ENCODE measurements at regions not wholly inside any gene's neighbourhood (a gene's known extent, or its start where the extent isn't known, plus 50 kb on each side); places are given as distances from the start of the nearest gene placed in this dataset.

DNA sequence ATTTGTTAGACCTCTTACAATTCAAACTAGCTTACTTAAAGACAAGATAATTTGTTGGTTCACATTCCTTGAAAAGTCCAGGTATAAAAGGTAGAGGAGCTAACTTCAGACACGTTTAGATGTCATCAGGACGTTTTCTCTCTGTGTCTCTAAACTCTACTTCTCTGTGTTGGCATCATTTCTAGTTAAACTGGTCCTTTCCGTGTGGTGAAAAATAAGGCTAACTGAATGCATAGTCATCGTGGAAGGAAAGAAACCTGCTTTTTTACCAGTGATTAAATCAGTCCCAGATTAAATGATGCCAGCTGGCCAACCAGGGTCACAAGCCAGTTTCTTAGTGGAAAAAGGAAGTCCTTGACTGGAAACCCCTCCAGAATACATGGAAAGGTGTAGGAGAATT, 168.4 kb upstream of the AHI1 start:
- Histone ChIP-seq H3K4me1 (ENCODE audit: insufficient read depth, low read length) (no peaks in the 10 kb centered on the region), H2AFZ (ENCODE audit: low read depth, low read length) (no peak overlapping the region), H3K36me3 (ENCODE audit: insufficient read depth, low read length) (no peaks in the 10 kb centered on the region), H3K9me3 (ENCODE audit: insufficient read depth, low read length, severe bottlenecking) (no peaks in the 10 kb centered on the region), H3K4me3 (ENCODE audit: low read depth in 1 of 2, low read length in 2 of 2) (no peak overlapping the region), H3K9ac (ENCODE audit: low read depth, low read length) (no peak overlapping the region), H3K27ac (ENCODE audit: low read length) (no peak overlapping the region), H3K4me2 (ENCODE audit: insufficient read depth, low read length) (no peak overlapping the region), H4K20me1 (ENCODE audit: insufficient read depth, low read length) (no peaks in the 10 kb centered on the region), H3K79me2 (ENCODE audit: insufficient read depth, low read length) (no peaks in the 10 kb centered on the region), H3K27me3 (ENCODE audit: insufficient read depth, low read length, poor library complexity) (no peaks in the 10 kb centered on the region)
- ATAC-seq (ENCODE audit: insufficient read depth, low read depth), result no peak
- TF ChIP-seq, protein P1, sequence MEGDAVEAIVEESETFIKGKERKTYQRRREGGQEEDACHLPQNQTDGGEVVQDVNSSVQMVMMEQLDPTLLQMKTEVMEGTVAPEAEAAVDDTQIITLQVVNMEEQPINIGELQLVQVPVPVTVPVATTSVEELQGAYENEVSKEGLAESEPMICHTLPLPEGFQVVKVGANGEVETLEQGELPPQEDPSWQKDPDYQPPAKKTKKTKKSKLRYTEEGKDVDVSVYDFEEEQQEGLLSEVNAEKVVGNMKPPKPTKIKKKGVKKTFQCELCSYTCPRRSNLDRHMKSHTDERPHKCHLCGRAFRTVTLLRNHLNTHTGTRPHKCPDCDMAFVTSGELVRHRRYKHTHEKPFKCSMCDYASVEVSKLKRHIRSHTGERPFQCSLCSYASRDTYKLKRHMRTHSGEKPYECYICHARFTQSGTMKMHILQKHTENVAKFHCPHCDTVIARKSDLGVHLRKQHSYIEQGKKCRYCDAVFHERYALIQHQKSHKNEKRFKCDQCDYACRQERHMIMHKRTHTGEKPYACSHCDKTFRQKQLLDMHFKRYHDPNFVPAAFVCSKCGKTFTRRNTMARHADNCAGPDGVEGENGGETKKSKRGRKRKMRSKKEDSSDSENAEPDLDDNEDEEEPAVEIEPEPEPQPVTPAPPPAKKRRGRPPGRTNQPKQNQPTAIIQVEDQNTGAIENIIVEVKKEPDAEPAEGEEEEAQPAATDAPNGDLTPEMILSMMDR (IDR thresholded peaks at IDR 0.05; ENCODE audit: borderline replicate concordance, extremely low read depth, low read length, poor library complexity, severe bottlenecking), result no peak
- TF ChIP-seq EZH2 (IDR thresholded peaks at IDR 0.05; ENCODE audit: borderline replicate concordance, low read depth, low read length, severe bottlenecking), result no peak
- DNase-seq, result no peak

DNA sequence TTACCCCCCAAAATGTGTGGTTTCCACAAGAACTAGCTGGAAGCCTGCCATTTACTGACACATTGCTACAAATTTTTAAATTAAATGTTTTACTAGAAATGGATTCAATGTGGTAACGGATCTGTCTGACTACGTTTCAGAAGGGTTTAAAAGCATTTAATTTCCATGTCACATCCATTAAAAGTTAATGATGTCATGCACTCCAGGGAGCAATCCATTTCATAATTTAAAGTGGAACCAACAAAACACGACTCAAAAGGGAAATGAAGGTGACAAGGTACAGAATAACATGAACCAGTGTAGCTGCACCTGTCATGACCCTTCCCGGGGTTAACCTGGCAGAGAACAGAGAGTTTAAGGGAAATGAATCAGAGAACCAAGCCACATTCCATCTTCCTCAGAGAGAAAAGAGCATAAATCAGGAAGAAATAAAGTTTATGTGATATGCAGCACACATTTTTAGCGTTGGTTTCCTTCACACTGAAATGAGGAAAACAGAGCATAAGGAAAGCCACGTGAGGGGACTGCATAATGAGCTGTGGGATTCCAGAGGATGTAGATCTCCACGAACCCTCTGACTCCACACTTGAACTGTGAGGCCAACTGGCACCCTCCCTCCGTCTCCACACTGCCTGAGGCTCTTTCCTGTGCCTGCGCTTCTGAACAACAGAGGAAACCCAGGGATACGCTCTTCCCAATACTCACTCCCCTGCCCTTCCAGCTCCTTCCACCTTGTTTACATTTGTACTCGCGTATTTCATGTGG, 170.3 kb upstream of the AHI1 start:
- DNase-seq, result no peak
- Histone ChIP-seq H3K79me2 (ENCODE audit: insufficient read depth, low read length) (no peaks in the 10 kb centered on the region), H4K20me1 (ENCODE audit: insufficient read depth, low read length) (no peaks in the 10 kb centered on the region), H3K27me3 (ENCODE audit: insufficient read depth, low read length, poor library complexity) (no peaks in the 10 kb centered on the region), H3K9ac (ENCODE audit: low read depth, low read length) (no peak overlapping the region), H3K4me3 (ENCODE audit: low read depth in 1 of 2, low read length in 2 of 2) (no peak overlapping the region), H2AFZ (ENCODE audit: low read depth, low read length) (no peak overlapping the region; the same call in 1 of the 2 replicates), H3K4me1 (ENCODE audit: insufficient read depth, low read length) (no peaks in the 10 kb centered on the region), H3K4me2 (ENCODE audit: insufficient read depth, low read length) (no peak overlapping the region), H3K27ac (ENCODE audit: low read length) (no peak overlapping the region), H3K9me3 (ENCODE audit: insufficient read depth, low read length, severe bottlenecking) (no peaks in the 10 kb centered on the region), H3K36me3 (ENCODE audit: insufficient read depth, low read length) (no peaks in the 10 kb centered on the region)
- ATAC-seq (ENCODE audit: insufficient read depth, low read depth), result no peak
- TF ChIP-seq, protein P1 (IDR thresholded peaks at IDR 0.05; ENCODE audit: borderline replicate concordance, extremely low read depth, low read length, poor library complexity, severe bottlenecking), result no peak
- no peak for TF ChIP-seq EZH2 (IDR thresholded peaks at IDR 0.05; ENCODE audit: borderline replicate concordance, low read depth, low read length, severe bottlenecking)

DNA sequence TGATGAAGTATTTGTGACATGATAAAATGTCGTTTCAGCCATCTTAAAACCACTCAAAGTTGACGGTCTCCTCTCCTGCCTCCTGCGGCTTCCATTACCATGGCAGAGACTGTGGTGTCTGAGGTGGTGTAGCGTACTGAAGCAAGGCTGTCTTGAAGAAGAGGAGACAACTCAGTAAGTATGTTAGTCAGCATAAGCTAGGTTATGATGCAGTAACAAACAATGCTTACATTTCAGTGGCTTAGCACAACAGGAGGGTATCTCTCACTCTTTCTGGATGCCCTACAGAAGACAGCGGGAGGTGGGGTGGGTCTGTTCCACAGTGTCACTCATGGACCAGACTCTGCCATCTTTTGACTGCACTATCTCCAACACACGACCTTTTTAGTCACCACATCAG, 174.7 kb upstream of the AHI1 start:
- H3K36me3 ChIP-seq (ENCODE audit: insufficient read depth, low read length), result no peaks in the 10 kb centered on the region
- DNase-seq (no peak), ATAC-seq (ENCODE audit: insufficient read depth, low read depth) (no peak)
- no peaks in the 10 kb centered on the region for H3K79me2 ChIP-seq (ENCODE audit: insufficient read depth, low read length)
- H2AFZ ChIP-seq (ENCODE audit: low read depth, low read length), result no peak overlapping the region
- H3K4me1 ChIP-seq (ENCODE audit: insufficient read depth, low read length), result no peaks in the 10 kb centered on the region
- no peak overlapping the region for H3K4me2 ChIP-seq (ENCODE audit: insufficient read depth, low read length)
- TF ChIP-seq, protein P1 (IDR thresholded peaks at IDR 0.05; ENCODE audit: borderline replicate concordance, extremely low read depth, low read length, poor library complexity, severe bottlenecking), result no peak
- TF ChIP-seq EZH2 (IDR thresholded peaks at IDR 0.05; ENCODE audit: borderline replicate concordance, low read depth, low read length, severe bottlenecking), result no peak
- peaks cover 3% of the 10 kb centered on the region for H3K27me3 ChIP-seq (ENCODE audit: insufficient read depth, low read length, poor library complexity)
- no peak overlapping the region for H3K27ac ChIP-seq (ENCODE audit: low read length)
- no peaks in the 10 kb centered on the region for H3K9me3 ChIP-seq (ENCODE audit: insufficient read depth, low read length, severe bottlenecking)
- no peak overlapping the region for H3K4me3 ChIP-seq (ENCODE audit: low read depth in 1 of 2, low read length in 2 of 2)
- H3K9ac ChIP-seq (ENCODE audit: low read depth, low read length), result no peak overlapping the region
- H4K20me1 ChIP-seq (ENCODE audit: insufficient read depth, low read length), result no peaks in the 10 kb centered on the region
